Ishikawa (cell line): ENCODE measurements at regions not wholly inside any gene's neighbourhood (a gene's known extent, or its start where the extent isn't known, plus 50 kb on each side); places are given as distances from the start of the nearest gene placed in this dataset.

ENCODE experiments used
- CEBPB ChIP-seq: IDR thresholded peaks from 2 replicates; pipeline ENCODE4 v1.6.1; 2012
- CREB1 ChIP-seq: IDR thresholded peaks from 2 replicates; pipeline ENCODE4 v1.6.1; 2012; ENCODE audit warnings: low read depth
- EGR1 ChIP-seq: IDR thresholded peaks from 2 replicates; pipeline ENCODE4 v1.6.1; 2012
- EP300 ChIP-seq: IDR thresholded peaks from 2 replicates; pipeline ENCODE4 v1.6.1; 2012; ENCODE audit warnings: borderline replicate concordance
- FOXM1 ChIP-seq: IDR thresholded peaks from 2 replicates; pipeline ENCODE4 v1.6.1; 2012; ENCODE audit warnings: low read depth, borderline replicate concordance
- NFIC ChIP-seq: IDR thresholded peaks from 2 replicates; pipeline ENCODE4 v1.6.1; 2012
- RAD21 ChIP-seq: IDR thresholded peaks from 2 replicates; pipeline ENCODE4 v1.6.1; 2012; ENCODE audit warnings: low read depth
- TAF1 ChIP-seq: IDR thresholded peaks from 2 replicates; pipeline ENCODE4 v1.6.1; 2012; ENCODE audit warnings: low read depth, mild to moderate bottlenecking
- TCF12 ChIP-seq: IDR thresholded peaks from 2 replicates; pipeline ENCODE4 v1.6.1; 2012; ENCODE audit warnings: low read depth
- TEAD4 ChIP-seq: IDR thresholded peaks from 2 replicates; pipeline ENCODE4 v1.6.1; 2012
- YY1 ChIP-seq: IDR thresholded peaks from 2 replicates; pipeline ENCODE4 v1.6.1; 2012; ENCODE audit warnings: low read depth
- ZBTB7A ChIP-seq: IDR thresholded peaks from 2 replicates; pipeline ENCODE4 v1.6.1; 2012; ENCODE audit warnings: low read depth
- TF ChIP-seq, protein P1 (sequence below): IDR thresholded peaks from 2 replicates; pipeline ENCODE4 v1.6.1; 2012
- TF ChIP-seq, protein P2 (sequence below): IDR thresholded peaks from 2 replicates; pipeline ENCODE4 v1.6.1; 2012; ENCODE audit warnings: low read depth, mild to moderate bottlenecking
- TF ChIP-seq, protein P3 (sequence below): IDR thresholded peaks from 2 replicates; pipeline ENCODE4 v1.6.1; 2012

DNA sequence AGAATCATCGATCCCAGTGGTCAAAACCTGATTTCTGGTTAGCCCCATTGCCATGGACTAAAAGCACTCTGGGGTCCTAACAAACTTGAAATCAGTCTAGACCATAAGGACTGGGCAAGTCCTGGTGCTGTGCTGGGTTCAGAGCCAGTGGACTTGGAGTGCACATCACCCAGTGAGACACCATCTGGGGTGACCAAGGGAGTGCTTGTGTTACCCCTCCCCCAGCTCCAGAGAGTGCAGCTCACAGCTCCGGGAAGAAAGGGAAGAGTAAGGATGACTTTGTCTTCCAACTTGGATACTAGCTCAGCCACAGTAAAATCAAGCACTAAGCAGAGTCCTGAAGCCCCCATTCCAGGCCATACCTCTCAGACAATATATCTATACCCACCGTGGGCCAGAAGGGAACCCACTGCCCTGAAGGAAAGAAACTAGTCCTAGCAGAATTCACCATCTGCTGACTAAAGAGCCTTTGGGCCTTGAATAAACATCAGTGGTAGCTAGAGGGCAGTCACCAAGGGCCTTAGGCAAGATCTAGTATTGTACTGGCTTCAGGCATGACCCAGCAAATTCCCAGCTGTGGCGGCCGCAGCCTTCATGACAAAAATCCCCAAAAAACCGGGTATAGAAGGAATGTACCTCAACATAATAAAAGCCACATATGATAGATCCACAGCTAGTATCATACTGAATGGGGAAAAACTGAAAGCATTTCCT lies 153.5 kb upstream of the OGFRL1 start:
- TF ChIP-seq NFIC, result no peak
- TF ChIP-seq TAF1, result no peak
- no peak for TF ChIP-seq RAD21
- TF ChIP-seq, protein P1, sequence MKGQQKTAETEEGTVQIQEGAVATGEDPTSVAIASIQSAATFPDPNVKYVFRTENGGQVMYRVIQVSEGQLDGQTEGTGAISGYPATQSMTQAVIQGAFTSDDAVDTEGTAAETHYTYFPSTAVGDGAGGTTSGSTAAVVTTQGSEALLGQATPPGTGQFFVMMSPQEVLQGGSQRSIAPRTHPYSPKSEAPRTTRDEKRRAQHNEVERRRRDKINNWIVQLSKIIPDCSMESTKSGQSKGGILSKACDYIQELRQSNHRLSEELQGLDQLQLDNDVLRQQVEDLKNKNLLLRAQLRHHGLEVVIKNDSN, result no peak
- no peak for TF ChIP-seq TCF12
- TF ChIP-seq EGR1, result no peak
- no peak for TF ChIP-seq CEBPB
- TF ChIP-seq EP300, result no peak
- TF ChIP-seq TEAD4, result no peak
- TF ChIP-seq FOXM1, result no peak
- TF ChIP-seq, protein P2, sequence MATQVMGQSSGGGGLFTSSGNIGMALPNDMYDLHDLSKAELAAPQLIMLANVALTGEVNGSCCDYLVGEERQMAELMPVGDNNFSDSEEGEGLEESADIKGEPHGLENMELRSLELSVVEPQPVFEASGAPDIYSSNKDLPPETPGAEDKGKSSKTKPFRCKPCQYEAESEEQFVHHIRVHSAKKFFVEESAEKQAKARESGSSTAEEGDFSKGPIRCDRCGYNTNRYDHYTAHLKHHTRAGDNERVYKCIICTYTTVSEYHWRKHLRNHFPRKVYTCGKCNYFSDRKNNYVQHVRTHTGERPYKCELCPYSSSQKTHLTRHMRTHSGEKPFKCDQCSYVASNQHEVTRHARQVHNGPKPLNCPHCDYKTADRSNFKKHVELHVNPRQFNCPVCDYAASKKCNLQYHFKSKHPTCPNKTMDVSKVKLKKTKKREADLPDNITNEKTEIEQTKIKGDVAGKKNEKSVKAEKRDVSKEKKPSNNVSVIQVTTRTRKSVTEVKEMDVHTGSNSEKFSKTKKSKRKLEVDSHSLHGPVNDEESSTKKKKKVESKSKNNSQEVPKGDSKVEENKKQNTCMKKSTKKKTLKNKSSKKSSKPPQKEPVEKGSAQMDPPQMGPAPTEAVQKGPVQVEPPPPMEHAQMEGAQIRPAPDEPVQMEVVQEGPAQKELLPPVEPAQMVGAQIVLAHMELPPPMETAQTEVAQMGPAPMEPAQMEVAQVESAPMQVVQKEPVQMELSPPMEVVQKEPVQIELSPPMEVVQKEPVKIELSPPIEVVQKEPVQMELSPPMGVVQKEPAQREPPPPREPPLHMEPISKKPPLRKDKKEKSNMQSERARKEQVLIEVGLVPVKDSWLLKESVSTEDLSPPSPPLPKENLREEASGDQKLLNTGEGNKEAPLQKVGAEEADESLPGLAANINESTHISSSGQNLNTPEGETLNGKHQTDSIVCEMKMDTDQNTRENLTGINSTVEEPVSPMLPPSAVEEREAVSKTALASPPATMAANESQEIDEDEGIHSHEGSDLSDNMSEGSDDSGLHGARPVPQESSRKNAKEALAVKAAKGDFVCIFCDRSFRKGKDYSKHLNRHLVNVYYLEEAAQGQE, result no peak
- TF ChIP-seq, protein P3, sequence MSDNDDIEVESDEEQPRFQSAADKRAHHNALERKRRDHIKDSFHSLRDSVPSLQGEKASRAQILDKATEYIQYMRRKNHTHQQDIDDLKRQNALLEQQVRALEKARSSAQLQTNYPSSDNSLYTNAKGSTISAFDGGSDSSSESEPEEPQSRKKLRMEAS, result no peak
- no peak for TF ChIP-seq CREB1
- no peak for TF ChIP-seq ZBTB7A
- no peak for TF ChIP-seq YY1

DNA sequence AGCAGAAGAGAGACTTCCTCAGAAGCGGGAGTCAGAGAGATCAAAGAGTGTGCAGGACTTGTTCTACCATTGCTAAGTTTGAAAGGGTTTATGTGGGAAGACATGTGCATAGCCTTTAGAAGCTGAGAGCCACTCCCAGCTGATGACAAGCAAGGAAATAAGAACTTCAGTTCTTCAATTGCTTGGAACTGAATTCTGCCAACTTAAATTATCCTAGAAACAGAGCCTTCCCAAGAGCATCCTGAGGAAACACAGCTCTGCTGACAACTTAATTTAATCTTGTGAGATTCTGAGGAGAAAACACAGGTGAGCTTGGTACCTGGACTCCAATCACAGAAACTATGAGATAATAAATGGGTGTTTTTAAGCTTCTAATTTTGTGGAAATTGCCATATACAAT lies 150.6 kb upstream of the OGFRL1 start:
- no peak for TF ChIP-seq CREB1
- TF ChIP-seq, protein P3, result no peak
- TF ChIP-seq TEAD4, result no peak
- no peak for TF ChIP-seq FOXM1
- no peak for TF ChIP-seq RAD21
- TF ChIP-seq, protein P1, result no peak
- TF ChIP-seq NFIC, result no peak

DNA sequence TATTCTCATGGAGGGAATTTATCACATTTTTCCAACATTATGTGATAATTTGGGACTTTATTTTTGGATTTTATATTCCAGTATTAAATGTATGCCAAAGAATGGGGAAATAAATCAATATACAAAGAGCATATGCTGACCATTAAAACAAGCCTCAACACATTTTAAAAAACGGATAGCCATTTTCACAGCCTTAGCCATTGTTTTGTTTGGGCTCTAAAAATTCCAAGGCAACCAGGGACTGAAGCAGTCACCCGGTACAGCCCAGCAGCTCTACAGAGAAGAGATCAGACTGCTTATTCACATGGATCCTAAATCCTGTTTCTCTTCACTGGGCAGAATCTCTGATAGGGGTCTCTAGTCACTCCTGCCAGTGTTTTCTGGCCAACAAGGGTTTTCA lies 150.2 kb upstream of the OGFRL1 start:
- TF ChIP-seq, protein P3, result no peak
- TF ChIP-seq NFIC (no peak), RAD21 (no peak), ZBTB7A (no peak), CEBPB (no peak), CREB1 (no peak)

DNA sequence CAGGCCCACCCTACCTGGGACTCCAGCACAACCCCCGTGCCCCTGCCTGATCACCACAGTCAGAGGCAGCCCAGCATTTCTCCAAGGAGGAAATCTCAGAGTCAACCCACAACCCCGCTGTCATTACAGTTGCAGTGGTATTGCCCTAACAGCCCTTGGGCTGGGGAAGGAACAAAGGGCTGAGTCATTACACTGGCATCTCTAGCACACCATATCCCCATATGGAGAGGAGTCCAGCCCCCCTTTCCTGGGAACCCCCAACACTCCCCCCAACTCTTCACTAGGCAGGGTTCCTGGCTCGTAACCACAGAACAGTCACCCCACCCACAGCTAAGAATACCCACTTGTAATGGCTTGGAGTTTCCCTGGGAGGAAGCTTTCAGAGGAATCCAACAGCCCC lies 149.4 kb upstream of the OGFRL1 start:
- TF ChIP-seq TAF1 (no peak), TEAD4 (no peak), TCF12 (no peak), EGR1 (no peak), ZBTB7A (no peak)

DNA sequence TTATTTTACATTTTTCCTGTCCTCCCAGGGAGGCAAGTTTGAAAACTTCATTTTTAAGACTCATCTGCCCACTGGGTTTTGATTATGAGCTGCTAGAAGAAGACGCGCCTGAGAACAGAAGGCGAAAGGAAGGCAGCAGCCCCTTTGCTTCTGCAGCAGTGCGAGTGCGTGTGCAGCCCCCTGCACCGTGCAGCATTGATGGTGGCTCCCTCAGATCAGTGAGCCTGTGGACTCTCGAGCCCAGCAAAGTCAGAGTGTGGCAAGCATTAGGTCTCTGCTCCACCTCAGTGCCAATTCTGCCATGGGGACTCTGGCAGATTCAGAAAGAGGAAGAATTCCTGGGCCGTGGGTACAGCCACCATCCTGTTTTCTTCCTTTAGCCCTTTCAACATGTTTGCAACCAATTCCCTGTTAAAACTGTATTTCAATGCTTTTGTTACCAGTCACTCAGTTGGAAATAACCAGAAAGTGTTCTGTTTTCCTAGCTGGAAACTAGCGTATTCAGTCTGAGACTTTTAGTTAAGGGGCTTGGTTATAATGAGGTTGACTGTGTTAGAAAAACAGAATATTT lies 134.8 kb upstream of the OGFRL1 start:
- TF ChIP-seq, protein P3, result no peak
- TF ChIP-seq YY1, result no peak
- no peak for TF ChIP-seq ZBTB7A

DNA sequence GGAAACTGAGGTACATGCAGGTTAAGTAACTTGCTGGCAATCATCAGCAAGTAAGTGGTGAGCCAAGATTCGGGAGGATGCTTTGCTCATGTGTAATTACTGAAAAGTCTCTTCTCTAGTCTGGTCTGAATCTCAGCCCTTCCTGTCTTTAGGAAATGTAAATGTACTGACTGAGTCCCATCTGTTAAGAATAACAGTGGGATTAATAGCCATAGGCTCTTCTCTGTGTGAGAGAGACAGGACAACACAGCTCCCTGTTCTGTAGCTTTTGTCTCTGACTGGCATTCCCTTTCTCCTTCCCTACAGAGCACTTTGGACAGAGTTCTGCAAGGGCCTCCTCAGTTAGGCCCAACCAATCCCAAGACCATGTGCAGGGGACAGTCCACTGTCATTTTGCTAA lies 131.3 kb upstream of the OGFRL1 start:
- TF ChIP-seq EGR1 (no peak), FOXM1 (no peak), YY1 (no peak), ZBTB7A (no peak), NFIC (no peak), CEBPB (no peak), CREB1 (no peak), TAF1 (no peak), TEAD4 (no peak), EP300 (no peak), TCF12 (no peak)
- TF ChIP-seq, protein P2, result no peak
